Nephron (organoid): ENCODE measurements at regions not wholly inside any gene's neighbourhood (a gene's known extent, or its start where the extent isn't known, plus 50 kb on each side); places are given as distances from the start of the nearest gene placed in this dataset.
"Not testable (repeated sequence)": the region's sequence is repeated elsewhere in the genome, so short reads cannot be mapped to it uniquely, and the experiment has no call there.

Source experiments
- H3K27ac Mint-ChIP-seq, 3 experiments: 2 replicates each; pipeline ENCODE4 v1.8.0; 2020; ENCODE audit warnings: mixed read lengths in 3 of 3, mild to moderate bottlenecking in 2 of 3, moderate library complexity in 1 of 3
- H3K27me3 Mint-ChIP-seq: 2 replicates; pipeline ENCODE4 v1.8.0; 2021; ENCODE audit warnings: low read depth, mild to moderate bottlenecking, moderate library complexity, mixed read lengths
- H3K36me3 Mint-ChIP-seq: 2 replicates; pipeline ENCODE4 v1.8.0; 2020; ENCODE audit warnings: low read depth, mixed read lengths
- H3K4me1 Mint-ChIP-seq: 2 replicates; pipeline ENCODE4 v1.8.0; 2020; ENCODE audit warnings: mixed read lengths
- H3K4me3 Mint-ChIP-seq, 3 experiments: 2 replicates each; pipeline ENCODE4 v1.8.0; 2020; ENCODE audit warnings: mild to moderate bottlenecking in 3 of 3, mixed read lengths in 3 of 3, moderate library complexity in 2 of 3
- H3K9me3 Mint-ChIP-seq: 2 replicates; pipeline ENCODE4 v1.8.0; 2020; ENCODE audit warnings: mixed read lengths
- CTCF ChIP-seq, 3 experiments: fragments of 200-600 bp; sonication (generic); IDR thresholded peaks; one replicate each; pipeline ENCODE4 v1.5.0; 2021; ENCODE audit warnings: antibody characterized with exemption in 3 of 3; ENCODE audit not compliant: unreplicated experiment in 3 of 3

GRCh38 chr14:106419376-106419965 lies 893.1 kb downstream of the TMEM121 start:
- H3K4me1 Mint-ChIP-seq, result no peaks in the 10 kb centered on the region
- H3K9me3 Mint-ChIP-seq, result peaks cover 44% of the 10 kb centered on the region
- no peaks in the 10 kb centered on the region for H3K27me3 Mint-ChIP-seq
- H3K4me3 Mint-ChIP-seq, result no peak overlapping the region
- H3K36me3 Mint-ChIP-seq, result no peaks in the 10 kb centered on the region
- TF ChIP-seq CTCF (IDR thresholded peaks at IDR 0.05; ENCODE audit: unreplicated experiment in 3 of 3), result no peak
- no peak overlapping the region for H3K27ac Mint-ChIP-seq

- H3K27ac Mint-ChIP-seq, H3K4me3 Mint-ChIP-seq, H3K4me1 Mint-ChIP-seq, H3K27me3 Mint-ChIP-seq, H3K36me3 Mint-ChIP-seq: not testable (repeated sequence)
- H3K9me3 Mint-ChIP-seq, result peaks cover 41% of the 10 kb centered on the region
Measured at GRCh38 chr14:106421431-106422033, 895.1 kb downstream of the TMEM121 start.

- Mint-ChIP-seq H3K27ac (no peak overlapping the region), H3K4me3 (no peak overlapping the region), H3K9me3 (peaks cover 37% of the 10 kb centered on the region), H3K27me3 (no peaks in the 10 kb centered on the region), H3K36me3 (no peaks in the 10 kb centered on the region), H3K4me1 (no peaks in the 10 kb centered on the region)
- TF ChIP-seq CTCF (IDR thresholded peaks at IDR 0.05; ENCODE audit: unreplicated experiment in 3 of 3), result no peak
Measured at GRCh38 chr14:106422066-106422465, 895.7 kb downstream of the TMEM121 start.

GRCh38 chr14:106425150-106425549 lies 898.8 kb downstream of the TMEM121 start:
- H3K27me3 Mint-ChIP-seq, H3K36me3 Mint-ChIP-seq, H3K4me3 Mint-ChIP-seq, H3K4me1 Mint-ChIP-seq, H3K27ac Mint-ChIP-seq: not testable (repeated sequence)
- peaks cover 30% of the 10 kb centered on the region for H3K9me3 Mint-ChIP-seq

GRCh38 chr14:106436310-106436905 lies 910.0 kb downstream of the TMEM121 start:
- no peaks in the 10 kb centered on the region for H3K4me1 Mint-ChIP-seq
- no peaks in the 10 kb centered on the region for H3K27me3 Mint-ChIP-seq
- no peak overlapping the region for H3K4me3 Mint-ChIP-seq
- peaks cover 54% of the 10 kb centered on the region for H3K9me3 Mint-ChIP-seq
- no peak overlapping the region for H3K27ac Mint-ChIP-seq
- TF ChIP-seq CTCF (IDR thresholded peaks at IDR 0.05; ENCODE audit: unreplicated experiment in 3 of 3), result no peak
- peaks cover 4% of the 10 kb centered on the region for H3K36me3 Mint-ChIP-seq

GRCh38 chr14:106442857-106443256 lies 916.5 kb downstream of the TMEM121 start:
- Mint-ChIP-seq H3K36me3 (peaks cover 4% of the 10 kb centered on the region), H3K27me3 (no peaks in the 10 kb centered on the region), H3K9me3 (peaks cover 61% of the 10 kb centered on the region), H3K4me1 (no peaks in the 10 kb centered on the region), H3K27ac (no peak overlapping the region), H3K4me3 (no peak overlapping the region)
- TF ChIP-seq CTCF (IDR thresholded peaks at IDR 0.05; ENCODE audit: unreplicated experiment in 3 of 3), result no peak

GRCh38 chr14:106455026-106455425 lies 928.6 kb downstream of the TMEM121 start:
- H3K27ac Mint-ChIP-seq, result no peak overlapping the region
- H3K4me3 Mint-ChIP-seq, result no peak overlapping the region
- H3K27me3 Mint-ChIP-seq, result no peaks in the 10 kb centered on the region
- no peaks in the 10 kb centered on the region for H3K36me3 Mint-ChIP-seq
- no peak for TF ChIP-seq CTCF (IDR thresholded peaks at IDR 0.05; ENCODE audit: unreplicated experiment in 3 of 3)
- H3K9me3 Mint-ChIP-seq, result peaks cover 55% of the 10 kb centered on the region
- H3K4me1 Mint-ChIP-seq, result no peaks in the 10 kb centered on the region
